ACHN (cell line): ENCODE measurements at regions not wholly inside any gene's neighbourhood (a gene's known extent, or its start where the extent isn't known, plus 50 kb on each side); places are given as distances from the start of the nearest gene placed in this dataset.
"Not testable (repeated sequence)": the region's sequence is repeated elsewhere in the genome, so short reads cannot be mapped to it uniquely, and the experiment has no call there.

Experiments used
- DNase-seq: peaks from one replicate; pipeline ENCODE4 v3.0.0-alpha.2; 2015
- in situ Hi-C: cut with HindIII; loops from 2 replicates; pipeline ENCODE4 v1.10.0; 2017; ENCODE audit warnings: low sequenced_read_pairs, low pct_ligation_motif_present, low pct_unique_long_range_greater_than_20kb

DNA sequence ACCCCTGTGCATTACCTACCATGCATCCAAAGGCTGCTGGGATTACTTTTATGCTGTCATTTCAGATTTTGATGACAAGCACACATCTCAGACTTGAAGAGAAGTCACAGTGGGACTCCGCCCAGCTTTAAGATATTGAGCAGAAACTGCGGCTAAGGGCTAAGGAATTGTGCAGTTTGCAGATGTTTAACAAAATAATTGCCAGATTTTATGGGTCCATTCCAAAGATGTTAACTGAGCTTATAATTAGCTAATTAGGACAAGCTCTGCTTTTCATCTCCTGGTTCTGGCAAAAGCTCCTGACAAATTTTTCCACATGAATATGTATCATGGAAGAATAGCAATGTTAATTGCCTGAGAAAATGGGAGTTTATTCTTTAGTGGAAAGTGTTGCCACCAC is 344.4 kb upstream of the ATXN7L3B start:
- no peak for DNase-seq
- in situ Hi-C loops, result no loop called here

DNA sequence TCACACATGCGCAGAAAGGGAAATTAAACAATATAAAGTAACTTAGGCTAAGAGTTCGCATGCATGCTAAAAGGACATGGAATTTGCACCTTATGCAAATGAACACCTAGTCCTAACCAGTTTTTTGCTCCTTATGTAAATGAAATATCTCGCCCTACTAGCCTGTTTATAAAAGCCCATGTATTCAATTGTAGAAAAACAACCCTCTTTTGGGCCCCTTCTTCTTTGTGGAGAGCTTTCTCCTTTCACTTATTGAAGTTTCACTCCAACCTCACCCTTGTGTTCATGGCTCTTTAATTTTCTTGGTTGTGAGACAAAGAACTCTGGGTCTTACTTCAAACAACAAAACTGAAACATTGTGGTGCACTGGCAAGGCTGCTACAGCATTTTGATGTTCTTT is 333.4 kb upstream of the ATXN7L3B start:
- in situ Hi-C loops, result no loop called here
- no peak for DNase-seq

DNA sequence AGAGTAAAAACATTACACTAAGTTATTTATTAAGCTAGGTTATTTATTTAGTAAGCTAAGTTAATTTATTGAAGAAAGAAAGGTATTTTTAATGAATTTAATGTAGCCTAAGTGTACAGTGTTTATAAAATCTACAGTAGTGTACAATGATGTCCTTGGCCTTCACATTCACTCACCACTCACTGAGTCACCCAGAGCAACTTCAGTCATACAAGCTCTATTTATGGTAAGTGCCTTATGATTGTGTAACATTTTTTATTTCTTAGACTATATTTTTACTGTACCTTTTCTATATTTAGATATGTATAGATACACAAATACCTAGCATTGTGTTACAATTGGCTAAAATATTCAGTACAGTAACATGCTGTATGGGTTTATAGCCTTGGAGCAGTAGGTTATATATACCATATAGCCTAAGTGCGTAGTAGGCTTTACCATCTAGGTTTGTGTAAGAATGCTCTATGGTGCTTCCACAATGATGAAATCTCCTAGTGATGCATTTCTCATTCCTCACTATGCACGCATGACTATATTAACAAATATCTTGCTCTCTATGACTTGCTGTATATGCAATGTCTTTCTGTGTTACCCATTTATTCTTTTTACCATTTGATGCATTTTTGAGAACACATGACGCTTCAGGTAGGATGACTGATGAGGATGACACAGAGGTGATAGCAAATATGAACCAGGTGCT is 309.6 kb upstream of the ATXN7L3B start:
- in situ Hi-C loops, result no loop called here
- no peak for DNase-seq

DNA sequence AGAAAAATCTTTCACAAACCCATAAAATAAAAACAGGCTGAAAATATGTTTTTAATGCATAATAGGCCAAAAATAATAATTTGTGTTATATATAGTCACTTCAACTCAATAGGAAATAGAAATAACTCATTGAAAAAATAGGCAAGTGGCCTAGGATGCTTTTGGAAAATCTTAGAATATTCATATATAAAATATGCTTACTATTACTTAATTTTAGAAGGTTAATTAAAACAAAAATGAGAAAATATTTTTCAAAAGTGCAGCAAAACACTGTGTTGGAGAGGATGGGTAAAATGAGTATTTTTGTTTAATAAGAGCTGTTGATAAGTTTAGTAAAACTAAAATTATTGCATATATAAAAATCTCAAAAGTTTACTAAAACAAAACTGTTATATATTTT is 308.0 kb upstream of the ATXN7L3B start:
- in situ Hi-C loops, result no loop called here
- no peak for DNase-seq

DNA sequence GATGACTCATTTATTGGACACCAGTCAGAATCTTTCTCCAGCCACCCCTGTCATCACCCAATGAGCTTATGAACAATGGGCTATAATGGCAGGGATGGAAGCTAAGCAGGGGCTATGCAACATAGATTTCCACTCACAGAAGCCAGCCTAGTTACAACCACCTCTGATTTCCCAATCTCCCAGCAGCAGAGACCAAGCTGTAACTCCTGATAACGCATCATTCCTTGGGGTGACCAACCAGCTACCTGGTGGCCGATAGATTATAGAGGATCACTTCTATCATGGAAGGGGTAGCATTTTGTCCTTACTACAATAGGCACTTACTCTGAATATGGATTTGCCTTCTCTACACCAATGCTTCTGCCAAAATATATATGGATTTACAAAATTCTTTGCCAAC is 302.3 kb upstream of the ATXN7L3B start:
- no peak for DNase-seq
- in situ Hi-C loops, result no loop called here

DNA sequence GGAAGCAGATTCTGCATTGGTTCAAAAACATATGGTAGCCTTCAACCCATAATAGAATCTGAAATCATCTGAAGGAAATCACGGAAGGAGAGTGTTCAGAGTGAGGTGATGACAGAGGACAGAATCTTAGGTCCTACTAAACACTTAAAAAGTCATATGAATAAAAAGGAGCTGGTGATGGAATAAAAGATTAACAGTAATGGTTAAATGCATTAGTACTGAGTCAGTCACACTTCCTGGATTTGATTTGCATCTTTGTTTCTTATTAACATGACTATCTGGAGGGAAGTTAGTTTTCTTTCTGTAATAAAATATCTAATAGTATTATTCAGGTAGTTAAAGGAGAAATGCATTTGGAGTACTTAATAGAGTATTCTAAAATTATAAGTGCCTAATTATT is 296.3 kb upstream of the ATXN7L3B start:
- DNase-seq, result no peak
- in situ Hi-C loops, result no loop called here

DNA sequence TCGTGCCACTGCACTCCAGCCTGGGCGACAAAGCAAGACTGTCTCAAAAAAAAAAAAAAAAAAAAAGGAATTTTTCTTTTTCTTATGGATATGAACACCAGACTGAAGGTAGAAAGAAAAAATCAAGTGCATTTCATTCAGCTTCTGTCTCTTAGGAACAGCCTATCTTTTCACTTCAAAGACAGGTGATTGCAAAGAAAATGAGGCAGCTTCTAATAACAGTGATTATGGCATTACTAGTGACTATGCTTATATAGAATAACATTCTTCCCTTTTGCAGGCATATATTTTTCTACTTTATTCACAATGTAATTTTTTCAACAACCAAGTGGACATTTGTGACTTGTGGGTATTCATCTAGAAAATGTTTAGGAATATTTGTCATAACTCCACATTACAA is 295.5 kb upstream of the ATXN7L3B start:
- in situ Hi-C loops, result no loop called here
- no peak for DNase-seq

DNA sequence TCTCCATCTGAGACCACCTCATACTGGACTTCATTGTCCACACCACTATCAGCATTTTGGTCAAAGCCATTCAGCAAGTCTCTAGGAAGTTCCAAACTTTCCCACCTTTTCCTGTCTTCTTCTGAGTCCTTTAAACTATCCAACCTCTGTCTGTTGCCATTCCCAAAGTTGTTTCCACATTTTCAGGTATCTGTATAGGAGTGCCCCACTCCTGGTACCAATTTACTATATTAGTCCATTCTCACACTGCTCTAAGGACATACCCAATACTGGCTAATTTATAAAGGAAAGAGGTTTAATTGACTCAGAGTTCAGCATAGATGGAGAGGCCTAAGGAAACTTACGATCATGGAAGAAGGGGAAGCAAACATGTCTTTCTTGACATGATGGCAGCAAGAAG is 292.2 kb upstream of the ATXN7L3B start:
- DNase-seq, result no peak
- in situ Hi-C loops, result no loop called here

DNA sequence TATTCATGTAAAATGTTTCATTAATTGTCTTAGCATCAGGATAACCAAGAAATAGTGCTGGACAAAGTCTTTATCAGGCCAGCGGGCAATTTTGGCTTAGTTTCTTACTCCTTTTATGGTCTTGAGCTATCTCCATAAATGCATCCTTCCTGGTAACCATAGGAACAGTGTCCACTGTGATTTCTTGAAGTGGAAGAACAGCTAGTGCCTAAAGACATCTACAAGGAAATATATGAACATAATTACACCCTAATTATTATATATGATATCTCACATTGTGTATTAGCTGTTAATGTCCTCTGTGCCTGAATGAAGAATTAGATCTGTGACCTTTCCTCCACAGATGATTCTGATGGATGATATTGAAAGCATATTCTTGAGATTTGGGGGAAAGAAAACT is 286.7 kb upstream of the ATXN7L3B start:
- in situ Hi-C loops, result no loop called here

DNA sequence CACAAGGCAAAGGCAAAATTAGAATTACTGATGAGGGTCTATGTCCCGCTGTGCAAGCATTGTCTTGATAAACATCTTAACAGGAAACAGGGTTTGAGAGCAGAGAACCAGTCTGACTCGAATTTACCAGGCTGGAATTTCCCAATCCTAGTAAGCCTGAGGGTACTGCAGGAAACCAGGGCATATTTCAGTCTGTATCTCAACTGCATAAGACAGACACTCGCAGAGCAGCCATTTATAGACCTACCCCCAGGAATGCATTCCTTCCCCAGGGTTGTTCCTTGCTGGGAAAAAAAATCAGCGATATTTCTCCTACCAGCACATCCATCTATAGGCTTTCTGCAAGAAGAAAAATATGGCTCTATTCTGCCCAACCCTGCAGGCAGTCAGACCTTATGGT is 283.8 kb upstream of the ATXN7L3B start:
- DNase-seq, in situ Hi-C loops: not testable (repeated sequence)

More for the DNA sequence above, 286.7 kb upstream of the ATXN7L3B start:
- no peak for DNase-seq

DNA sequence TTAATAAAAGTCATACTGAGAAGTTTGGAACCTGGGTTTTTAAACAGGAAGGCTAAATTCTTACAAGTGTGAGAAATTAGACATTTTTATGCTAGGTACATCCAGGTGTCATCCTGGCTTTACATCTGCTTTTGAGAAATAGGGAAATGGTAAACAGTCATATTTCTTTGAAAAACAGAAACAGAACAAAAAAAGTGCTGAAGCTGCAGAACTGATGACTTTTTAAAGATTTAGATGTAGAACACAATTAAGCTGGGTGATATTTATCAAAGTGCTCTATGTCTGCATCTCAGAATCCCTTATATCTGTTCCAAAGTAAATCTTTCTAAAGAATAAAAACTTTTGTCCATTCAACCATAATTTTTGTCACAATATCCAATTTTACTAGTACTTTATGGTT is 282.9 kb upstream of the ATXN7L3B start:
- DNase-seq, result no peak
- in situ Hi-C loops, result no loop called here

DNA sequence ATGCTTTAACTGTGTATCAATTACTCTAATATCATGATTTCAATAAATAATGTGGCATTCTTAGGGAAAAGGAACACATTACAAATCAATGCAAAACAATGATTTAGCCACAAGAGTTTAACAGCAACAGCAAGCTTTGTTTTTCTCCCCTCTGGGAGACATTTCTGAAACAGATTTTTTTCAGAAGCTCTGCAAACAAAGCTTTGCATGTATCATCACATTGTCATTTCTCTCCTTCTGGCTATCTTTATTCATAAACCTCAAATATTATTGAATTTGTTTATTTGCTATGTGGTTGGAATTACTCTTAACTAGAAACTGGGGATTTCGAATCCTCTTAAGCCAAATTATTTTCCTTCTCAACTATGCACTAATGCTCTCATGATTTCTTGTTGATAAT is 278.4 kb upstream of the ATXN7L3B start:
- in situ Hi-C loops, result no loop called here
- no peak for DNase-seq

DNA sequence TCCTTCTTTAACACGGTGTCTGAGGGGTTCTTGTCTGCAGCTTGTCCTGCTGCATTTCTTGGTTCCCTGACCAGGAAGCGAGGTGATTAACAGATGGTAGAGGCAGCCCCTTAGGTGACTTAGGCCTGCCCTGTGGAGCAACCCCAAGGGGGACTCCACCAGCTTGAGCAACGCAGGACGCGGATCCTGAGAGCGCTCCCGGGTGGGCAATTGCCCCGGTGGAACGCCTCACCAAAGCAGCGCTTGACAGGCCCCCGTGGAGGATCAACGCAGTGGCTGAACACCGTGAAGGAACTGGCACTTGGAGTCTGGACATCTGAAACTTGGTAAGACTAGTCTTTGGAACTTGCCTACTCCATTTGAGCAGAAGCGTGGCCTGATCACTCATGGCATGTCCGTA is 272.9 kb upstream of the ATXN7L3B start:
- no peak for DNase-seq
- in situ Hi-C loops, result no loop called here

DNA sequence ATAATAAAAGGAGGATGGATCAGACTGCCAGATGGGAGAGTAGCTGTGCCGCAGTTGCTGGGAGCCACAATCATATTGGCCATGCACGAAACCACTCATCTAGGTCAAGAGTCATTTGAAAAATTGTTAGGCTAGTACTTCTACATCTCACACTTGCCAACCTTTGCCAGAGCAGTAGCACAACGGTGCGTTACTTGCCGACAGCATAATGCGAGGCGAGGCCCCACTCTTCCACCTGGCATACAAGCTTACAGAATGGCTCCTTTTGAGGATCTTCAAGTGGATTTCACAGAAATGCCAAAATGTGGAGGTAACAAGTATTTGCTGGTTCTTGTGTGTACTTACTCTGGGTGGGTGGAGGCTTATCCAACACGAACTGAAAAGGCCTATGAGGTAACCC is 268.3 kb upstream of the ATXN7L3B start:
- DNase-seq, in situ Hi-C loops: not testable (repeated sequence)

DNA sequence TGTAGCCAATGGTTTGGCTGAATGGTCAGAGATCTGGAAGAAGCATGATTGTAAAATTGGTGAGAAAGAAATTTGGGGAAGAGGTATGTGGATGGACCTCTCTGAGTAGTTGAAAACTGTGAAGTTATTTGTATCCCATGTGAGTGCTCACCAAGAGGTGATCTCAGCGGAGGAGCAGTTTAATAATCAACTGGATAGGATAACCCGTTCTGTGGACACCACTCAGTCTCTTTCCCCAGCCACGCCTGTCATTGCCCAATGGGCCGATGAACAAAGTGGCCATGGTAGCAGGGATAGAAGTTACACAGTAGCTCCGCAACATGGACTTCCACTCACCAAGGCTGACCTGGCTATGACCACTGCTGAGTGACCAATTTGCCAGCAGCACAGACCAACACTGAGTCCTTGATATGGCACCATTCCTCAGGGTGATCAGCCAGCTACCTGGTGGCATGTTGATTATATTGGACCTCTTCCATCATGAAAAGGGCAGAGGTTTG is 257.4 kb upstream of the ATXN7L3B start:
- DNase-seq, result no peak
- in situ Hi-C loops, result no loop called here

DNA sequence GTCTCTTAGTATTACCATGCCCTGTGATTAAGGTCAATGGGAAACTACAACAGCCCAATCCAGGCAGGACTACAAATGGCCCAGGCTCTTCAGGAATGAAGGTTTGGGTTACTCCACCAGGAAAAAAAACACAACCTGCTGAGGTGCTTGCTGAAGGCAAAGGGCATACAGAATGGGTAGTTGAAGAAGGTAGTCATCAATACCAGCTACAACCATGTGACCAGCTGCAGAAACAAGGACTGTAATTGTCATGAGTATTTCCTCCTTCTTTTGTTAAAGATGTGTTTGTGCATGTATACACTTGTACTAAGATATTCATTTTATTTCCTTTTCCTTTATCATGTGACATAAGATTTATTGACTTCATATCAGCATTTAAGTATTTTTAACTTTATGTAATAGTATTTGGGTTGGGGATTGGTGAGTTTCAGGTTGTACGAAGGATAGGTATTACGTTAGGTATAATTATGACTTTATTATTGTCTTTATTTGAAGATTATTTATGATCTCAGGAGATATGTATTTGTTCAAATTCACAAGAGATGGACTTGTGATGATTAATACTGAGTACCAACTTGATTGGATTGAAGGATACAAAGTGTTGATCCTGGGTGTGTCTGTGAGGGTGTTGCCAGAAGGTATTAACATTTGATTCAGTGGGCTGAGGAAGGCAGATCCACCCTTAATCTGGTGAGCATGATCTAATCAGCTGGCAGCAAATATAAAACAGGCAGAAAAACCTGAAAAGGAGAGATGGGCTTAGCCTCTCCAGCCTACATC is 256.0 kb upstream of the ATXN7L3B start:
- in situ Hi-C loops, DNase-seq: not testable (repeated sequence)

DNA sequence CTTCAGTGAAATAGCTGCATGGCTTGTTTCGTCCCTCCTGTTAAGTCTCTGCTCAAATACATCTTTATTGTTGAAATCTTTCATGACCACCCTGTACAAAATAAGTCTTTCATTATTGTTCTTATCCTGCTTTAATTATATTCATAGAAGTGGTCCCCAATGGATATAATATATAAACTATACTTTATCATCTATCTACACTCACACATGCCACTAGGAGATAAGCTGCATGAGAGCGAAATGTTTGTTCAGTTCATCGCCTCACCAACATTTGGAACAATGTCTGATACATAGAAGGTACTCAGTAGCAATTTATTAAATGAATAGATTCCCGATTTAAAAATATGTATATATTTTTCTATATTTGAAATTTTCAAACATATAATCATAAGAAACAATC is 254.0 kb upstream of the ATXN7L3B start:
- DNase-seq, result no peak
- in situ Hi-C loops, result no loop called here

DNA sequence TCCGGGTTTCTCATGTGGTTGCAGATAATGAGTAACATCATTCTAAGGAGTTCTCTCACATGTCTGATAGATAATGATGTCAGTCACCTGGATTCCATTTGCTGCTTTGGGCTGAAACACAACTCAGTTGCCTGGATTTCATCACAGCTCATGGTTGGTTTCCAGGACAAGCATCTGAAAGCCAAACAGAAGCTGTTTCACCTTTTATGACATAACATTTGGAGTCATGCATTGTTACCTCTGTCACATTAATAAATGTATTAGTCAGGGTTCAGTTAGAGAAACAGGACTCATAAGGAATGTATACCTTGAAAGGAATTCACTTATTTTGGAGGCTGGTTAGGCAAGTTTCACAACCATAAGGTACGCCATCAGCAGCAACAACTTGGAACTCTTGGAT is 251.9 kb upstream of the ATXN7L3B start:
- DNase-seq, result no peak

DNA sequence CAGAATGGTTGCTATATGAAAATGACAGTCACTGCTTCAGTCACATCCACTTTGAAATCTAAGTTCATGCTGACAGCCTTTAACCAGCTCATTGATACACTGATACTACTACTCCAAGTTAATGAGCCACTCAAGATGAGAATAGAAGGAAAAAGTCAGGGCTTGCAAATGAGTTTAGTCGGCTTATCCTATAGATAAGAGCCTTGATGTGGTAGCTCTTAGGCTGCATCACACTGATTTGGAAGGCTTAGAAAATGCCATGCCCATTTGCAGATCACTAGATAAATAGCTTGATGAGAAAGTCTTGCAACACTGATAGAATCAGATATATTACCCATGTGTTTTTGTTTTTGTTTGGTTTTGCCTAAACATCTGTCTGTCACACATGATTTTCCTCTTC is 251.4 kb upstream of the ATXN7L3B start:
- DNase-seq, result no peak
- in situ Hi-C loops, result no loop called here

More for the DNA sequence above, 251.9 kb upstream of the ATXN7L3B start:
- in situ Hi-C loops, result no loop called here
